H1 (cell line): ENCODE measurements at regions not wholly inside any gene's neighbourhood (a gene's known extent, or its start where the extent isn't known, plus 50 kb on each side); places are given as distances from the start of the nearest gene placed in this dataset.

Experiments
- CTCF ChIA-PET: fragments of 300-600 bp; sonication (Branson Sonifier 250); formaldehyde crosslinking; loops from one replicate; lab custom pipeline; 2021; ENCODE audit not compliant: partially characterized antibody; lab: Charles Lee
- POLR2A ChIA-PET: fragments of 300-600 bp; sonication (Branson Sonifier 250); formaldehyde crosslinking; loops from one replicate; lab custom pipeline; 2021; ENCODE audit warnings: inconsistent platforms; ENCODE audit not compliant: partially characterized antibody; lab: Charles Lee
- DNase-seq, 2 experiments: peaks; one replicate each; pipeline versions ENCODE4 v3.0.0 to v3.0.0-alpha.2; 2010 to 2022; ENCODE audit warnings: low spot score in 2 of 2, low read depth in 1 of 2, mixed read lengths in 1 of 2
- FAIRE-seq: peaks from 2 replicates; lab custom pipeline; 2011; peaks lifted over from hg19 to GRCh38; lab: Jason Lieb, UNC
- H2AFZ ChIP-seq: 2 replicates; pipeline ENCODE4 v1.8.1; 2012; ENCODE audit warnings: low read length, inconsistent platforms
- H2AK5ac ChIP-seq: 2 replicates; pipeline ENCODE4 v1.6.1; 2013; ENCODE audit warnings: low read depth, low read length
- H2BK120ac ChIP-seq: replicated peaks from 2 replicates; pipeline ENCODE3; 2013; ENCODE audit warnings: low read depth, low read length, inconsistent platforms
- H2BK12ac ChIP-seq: 2 replicates; pipeline ENCODE4 v1.6.1; 2013; ENCODE audit warnings: low read depth, low read length
- H2BK15ac ChIP-seq: 2 replicates; pipeline ENCODE4 v1.6.1; 2013; ENCODE audit warnings: low read length
- H2BK20ac ChIP-seq: 2 replicates; pipeline ENCODE4 v1.6.1; 2013; ENCODE audit warnings: low read length
- H2BK5ac ChIP-seq: 2 replicates; pipeline ENCODE4 v1.6.1; 2013; ENCODE audit warnings: low read depth, low read length
- H3K14ac ChIP-seq: 2 replicates; pipeline ENCODE4 v1.6.1; 2013; ENCODE audit warnings: inconsistent platforms; ENCODE audit not compliant: insufficient read length
- H3K18ac ChIP-seq: 2 replicates; pipeline ENCODE4 v1.6.1; 2013; ENCODE audit warnings: low read length; ENCODE audit errors: extremely low read depth
- H3K23ac ChIP-seq: 2 replicates; pipeline ENCODE4 v1.6.1; 2013; ENCODE audit warnings: inconsistent platforms; ENCODE audit not compliant: insufficient read length
- H3K23me2 ChIP-seq: 2 replicates; pipeline ENCODE4 v1.6.1; 2013; ENCODE audit warnings: low read depth, low read length
- H3K27ac ChIP-seq: 2 replicates; pipeline ENCODE4 v1.6.1; 2011; ENCODE audit warnings: low read depth, low read length, inconsistent platforms
- H3K27me3 ChIP-seq, 4 experiments: replicated peaks in 1 of 4; 1 replicate in 1 of 4; 2 replicates in 3 of 4; pipeline versions ENCODE4 v1.6.1 to v1.8.1; 2011 to 2013; ENCODE audit warnings: low read length in 3 of 4, mild to moderate bottlenecking in 3 of 4, inconsistent platforms in 2 of 4, mixed read lengths in 2 of 4, moderate library complexity in 1 of 4; ENCODE audit not compliant: control insufficient read depth in 3 of 4, insufficient read depth in 3 of 4; ENCODE audit errors: extremely low read depth in 1 of 4
- H3K36me3 ChIP-seq, 4 experiments: 2 replicates each; pipeline versions ENCODE4 v1.6.1 to v1.8.1; 2011 to 2013; ENCODE audit warnings: mild to moderate bottlenecking in 4 of 4, low read length in 3 of 4, moderate library complexity in 2 of 4, control low read depth in 1 of 4, inconsistent platforms in 1 of 4; ENCODE audit not compliant: insufficient read depth in 4 of 4, control insufficient read depth in 2 of 4
- H3K4ac ChIP-seq: replicated peaks from 2 replicates; pipeline ENCODE3; 2013; ENCODE audit warnings: low read length, low read depth, mixed read lengths, inconsistent platforms; ENCODE audit not compliant: insufficient read length
- H3K4me1 ChIP-seq, 4 experiments: replicated peaks in 1 of 4; 1 replicate in 1 of 4; 2 replicates in 3 of 4; pipeline versions ENCODE4 v1.6.1 to v1.8.1; 2011 to 2013; ENCODE audit warnings: low read length in 3 of 4, inconsistent platforms in 2 of 4, mixed read lengths in 1 of 4; ENCODE audit not compliant: insufficient read depth in 4 of 4, control insufficient read depth in 3 of 4
- H3K4me2 ChIP-seq, 2 experiments: 2 replicates each; pipeline versions ENCODE4 v1.6.1 to v1.8.1; 2011 to 2013; ENCODE audit warnings: low read depth in 2 of 2, low read length in 2 of 2, control low read depth in 1 of 2, inconsistent platforms in 1 of 2, mild to moderate bottlenecking in 1 of 2; ENCODE audit not compliant: insufficient read depth in 1 of 2
- H3K4me3 ChIP-seq, 4 experiments: fragments of 200-600, 300-600 bp in 1 of 4; sonication (generic), shearing (Covaris generic), sonication (Bioruptor Twin) in 1 of 4; 2 replicates each; pipeline versions ENCODE4 v1.5.1 to v1.8.1; 2011 to 2016; ENCODE audit warnings: low read length in 4 of 4, low read depth in 3 of 4, control low read depth in 2 of 4, inconsistent platforms in 2 of 4, mild to moderate bottlenecking in 2 of 4, mixed read lengths in 1 of 4, moderate library complexity in 1 of 4; ENCODE audit not compliant: insufficient read depth in 2 of 4; ENCODE audit errors: extremely low read depth in 1 of 4
- H3K56ac ChIP-seq: replicated peaks from 2 replicates; pipeline ENCODE3; 2013; ENCODE audit warnings: low read depth, mild to moderate bottlenecking, mixed read lengths, low read length, inconsistent platforms; ENCODE audit not compliant: insufficient read length
- H3K79me1 ChIP-seq: 2 replicates; pipeline ENCODE4 v1.6.1; 2013; ENCODE audit warnings: low read depth, low read length, control low read depth
- H3K79me2 ChIP-seq, 2 experiments: 2 replicates each; pipeline versions ENCODE4 v1.6.1 to v1.8.1; 2012 to 2013; ENCODE audit warnings: low read length in 2 of 2, mild to moderate bottlenecking in 2 of 2, inconsistent platforms in 1 of 2; ENCODE audit not compliant: insufficient read depth in 2 of 2, control insufficient read depth in 1 of 2
- H3K9ac ChIP-seq, 4 experiments: replicated peaks in 1 of 4; 1 replicate in 1 of 4; 2 replicates in 3 of 4; pipeline versions ENCODE4 v1.6.1 to v1.8.1; 2011 to 2013; ENCODE audit warnings: low read depth in 3 of 4, low read length in 3 of 4, control low read depth in 2 of 4, mild to moderate bottlenecking in 2 of 4, moderate library complexity in 2 of 4, inconsistent platforms in 1 of 4; ENCODE audit errors: extremely low read depth in 1 of 4
- H3K9me3 ChIP-seq, 2 experiments: 2 replicates each; pipeline versions ENCODE4 v1.6.1 to v1.8.1; 2012 to 2013; ENCODE audit warnings: mild to moderate bottlenecking in 2 of 2, moderate library complexity in 2 of 2, control low read depth in 1 of 2, inconsistent platforms in 1 of 2, low read depth in 1 of 2, low read length in 1 of 2, mixed read lengths in 1 of 2; ENCODE audit not compliant: insufficient read depth in 2 of 2
- H4K20me1 ChIP-seq, 2 experiments: replicated peaks in 1 of 2; 2 replicates each; pipeline versions ENCODE3 to v1.8.1; 2011 to 2013; ENCODE audit warnings: inconsistent platforms in 2 of 2, low read length in 2 of 2, mild to moderate bottlenecking in 1 of 2; ENCODE audit not compliant: insufficient read depth in 2 of 2, control insufficient read depth in 1 of 2
- H4K5ac ChIP-seq: 2 replicates; pipeline ENCODE4 v1.6.1; 2013; ENCODE audit warnings: low read length, low read depth, mixed read lengths, inconsistent platforms; ENCODE audit not compliant: insufficient read length
- H4K8ac ChIP-seq: 2 replicates; pipeline ENCODE4 v1.8.0; 2013; ENCODE audit warnings: mild to moderate bottlenecking, moderate library complexity, low read length, inconsistent platforms; ENCODE audit not compliant: insufficient read depth; ENCODE audit errors: extremely low read depth
- H4K91ac ChIP-seq: replicated peaks from 2 replicates; pipeline ENCODE3; 2013; ENCODE audit warnings: low read length, mixed read lengths, inconsistent platforms; ENCODE audit not compliant: insufficient read length
- CREB1 ChIP-seq: IDR thresholded peaks from 2 replicates; pipeline ENCODE4 v1.6.1; 2012; ENCODE audit warnings: inconsistent platforms
- JUND ChIP-seq: IDR thresholded peaks from 2 replicates; pipeline ENCODE4 v1.6.1; 2011; ENCODE audit warnings: mild to moderate bottlenecking, improper control_type of control experiment, low read length
- KDM4A ChIP-seq: IDR thresholded peaks from one replicate; pipeline ENCODE4 v1.7.1; 2012; ENCODE audit warnings: low read depth, mild to moderate bottlenecking, moderate library complexity, low read length, inconsistent platforms; ENCODE audit not compliant: severe bottlenecking
- MAX ChIP-seq: IDR thresholded peaks from 2 replicates; pipeline ENCODE4 v1.6.1; 2012; ENCODE audit warnings: inconsistent platforms
- POLR2AphosphoS5 ChIP-seq: IDR thresholded peaks from 2 replicates; pipeline ENCODE4 v1.6.1; 2011; ENCODE audit warnings: low read depth, low read length
- TAF7 ChIP-seq: optimal IDR thresholded peaks from 2 replicates; pipeline ENCODE3; 2011; ENCODE audit warnings: low read depth, mild to moderate bottlenecking, inconsistent platforms, low read length, moderate library complexity, borderline replicate concordance
- WGBS, 2 experiments: shearing (Covaris generic) in 1 of 2; methylation state at CpG; one replicate each; pipeline versions ENCODE4 v1.1.6 to v1.1.7; 2013 to 2015; ENCODE audit warnings: low lambda C conversion rate in 2 of 2, mixed read lengths in 2 of 2, inconsistent platforms in 1 of 2, low coverage in 1 of 2, missing lambda C conversion rate in 1 of 2; ENCODE audit not compliant: insufficient replicate concordance in 2 of 2, insufficient coverage in 1 of 2, insufficient read length in 1 of 2; ENCODE audit errors: extremely low coverage in 1 of 2, missing lambda C conversion rate in 1 of 2; 5-methylcytosine and 5-hydroxymethylcytosine counted together
- TF ChIP-seq, protein P1 (sequence below): IDR thresholded peaks from 2 replicates; pipeline ENCODE4 v1.6.1; 2012; ENCODE audit warnings: low read length, inconsistent platforms
- TF ChIP-seq, protein P2 (sequence below): IDR thresholded peaks from 2 replicates; pipeline ENCODE4 v1.6.1; 2011; ENCODE audit warnings: low read length, improper control_type of control experiment

GRCh38 chrX:26848511-26848910 lies 614.6 kb downstream of the PPP4R3C start:
- H3K56ac ChIP-seq: no peak overlapping the region
- WGBS, 2 experiments: 85% methylated on average over 2 of the region's 2 CpGs; no CpG with 5 or more reads in 1 of the 2 experiments
- no peaks in the 10 kb centered on the region for H3K9me3 ChIP-seq
- no peaks in the 10 kb centered on the region for H3K36me3 ChIP-seq
- FAIRE-seq (no peak), DNase-seq (no peak)
- no peak overlapping the region for H2BK15ac ChIP-seq
- TF ChIP-seq TAF7: no peak
- no peak for TF ChIP-seq POLR2AphosphoS5
- TF ChIP-seq, protein P1, sequence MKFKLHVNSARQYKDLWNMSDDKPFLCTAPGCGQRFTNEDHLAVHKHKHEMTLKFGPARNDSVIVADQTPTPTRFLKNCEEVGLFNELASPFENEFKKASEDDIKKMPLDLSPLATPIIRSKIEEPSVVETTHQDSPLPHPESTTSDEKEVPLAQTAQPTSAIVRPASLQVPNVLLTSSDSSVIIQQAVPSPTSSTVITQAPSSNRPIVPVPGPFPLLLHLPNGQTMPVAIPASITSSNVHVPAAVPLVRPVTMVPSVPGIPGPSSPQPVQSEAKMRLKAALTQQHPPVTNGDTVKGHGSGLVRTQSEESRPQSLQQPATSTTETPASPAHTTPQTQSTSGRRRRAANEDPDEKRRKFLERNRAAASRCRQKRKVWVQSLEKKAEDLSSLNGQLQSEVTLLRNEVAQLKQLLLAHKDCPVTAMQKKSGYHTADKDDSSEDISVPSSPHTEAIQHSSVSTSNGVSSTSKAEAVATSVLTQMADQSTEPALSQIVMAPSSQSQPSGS: no peak
- no peak for TF ChIP-seq JUND
- TF ChIP-seq MAX: no peak
- TF ChIP-seq KDM4A: no peak
- TF ChIP-seq CREB1: no peak
- TF ChIP-seq, protein P2, sequence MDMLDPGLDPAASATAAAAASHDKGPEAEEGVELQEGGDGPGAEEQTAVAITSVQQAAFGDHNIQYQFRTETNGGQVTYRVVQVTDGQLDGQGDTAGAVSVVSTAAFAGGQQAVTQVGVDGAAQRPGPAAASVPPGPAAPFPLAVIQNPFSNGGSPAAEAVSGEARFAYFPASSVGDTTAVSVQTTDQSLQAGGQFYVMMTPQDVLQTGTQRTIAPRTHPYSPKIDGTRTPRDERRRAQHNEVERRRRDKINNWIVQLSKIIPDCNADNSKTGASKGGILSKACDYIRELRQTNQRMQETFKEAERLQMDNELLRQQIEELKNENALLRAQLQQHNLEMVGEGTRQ: no peak
- H3K4me3 ChIP-seq: no peak overlapping the region
- H4K8ac ChIP-seq: no peak overlapping the region
- H2BK120ac ChIP-seq: no peak overlapping the region
- H4K91ac ChIP-seq: no peak overlapping the region
- no peak overlapping the region for H2BK12ac ChIP-seq
- H3K79me2 ChIP-seq: no peaks in the 10 kb centered on the region
- POLR2A ChIA-PET: no interaction called here
- H2AK5ac ChIP-seq: no peak overlapping the region
- no peaks in the 10 kb centered on the region for H3K79me1 ChIP-seq
- H3K23me2 ChIP-seq: no peaks in the 10 kb centered on the region
- H2BK5ac ChIP-seq: no peak overlapping the region
- no peaks in the 10 kb centered on the region for H3K27me3 ChIP-seq
- no peaks in the 10 kb centered on the region for H4K20me1 ChIP-seq
- no peak overlapping the region for H2AFZ ChIP-seq
- H3K14ac ChIP-seq: no peak overlapping the region
- no peak overlapping the region for H2BK20ac ChIP-seq
- no peak overlapping the region for H3K9ac ChIP-seq
- no peaks in the 10 kb centered on the region for H3K4me1 ChIP-seq
- CTCF ChIA-PET: interaction anchor here (1.4 kb wide), 1 partner anchor 343 kb away, joined by 3 read pairs; no protein-coding TSS in a partner anchor
- no peak overlapping the region for H3K4me2 ChIP-seq
- no peak overlapping the region for H3K27ac ChIP-seq
- no peak overlapping the region for H4K5ac ChIP-seq
- no peak overlapping the region for H3K23ac ChIP-seq
- H3K18ac ChIP-seq: no peak overlapping the region
- no peak overlapping the region for H3K4ac ChIP-seq
